ENCODE measurements at regions not wholly inside any gene's neighbourhood (a gene's known extent, or its start where the extent isn't known, plus 50 kb on each side); places are given as distances from the start of the nearest gene placed in this dataset.
"Not testable (repeated sequence)": the region's sequence is repeated elsewhere in the genome, so short reads cannot be mapped to it uniquely, and the experiment has no call there.

DNA sequence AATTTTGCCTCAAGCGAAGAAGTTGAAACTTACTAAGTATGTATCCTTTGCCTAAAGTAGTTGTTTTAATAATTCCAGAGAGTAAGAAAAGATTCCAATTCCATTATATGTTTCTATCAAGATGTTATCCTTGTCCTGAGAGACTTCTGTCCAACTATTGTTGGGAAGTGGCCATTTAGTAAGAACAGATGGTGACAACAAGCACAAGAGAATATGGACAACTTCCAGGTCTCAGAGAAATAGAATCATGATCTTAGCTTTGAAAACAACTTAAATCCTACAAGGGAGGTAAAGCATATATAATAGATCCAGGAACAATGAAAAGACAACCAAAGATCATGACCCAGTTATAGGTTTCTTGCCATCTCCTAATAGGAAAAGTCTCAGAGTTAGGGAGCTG, 486.6 kb upstream of the PCDH10 start:
- no peak for DNase-seq (ENCODE audit: low read depth, low spot score)
- in situ Hi-C loops (cut with HindIII; ENCODE audit: low pct_unique_long_range_greater_than_20kb, low sequenced_read_pairs): no loop called here

DNA sequence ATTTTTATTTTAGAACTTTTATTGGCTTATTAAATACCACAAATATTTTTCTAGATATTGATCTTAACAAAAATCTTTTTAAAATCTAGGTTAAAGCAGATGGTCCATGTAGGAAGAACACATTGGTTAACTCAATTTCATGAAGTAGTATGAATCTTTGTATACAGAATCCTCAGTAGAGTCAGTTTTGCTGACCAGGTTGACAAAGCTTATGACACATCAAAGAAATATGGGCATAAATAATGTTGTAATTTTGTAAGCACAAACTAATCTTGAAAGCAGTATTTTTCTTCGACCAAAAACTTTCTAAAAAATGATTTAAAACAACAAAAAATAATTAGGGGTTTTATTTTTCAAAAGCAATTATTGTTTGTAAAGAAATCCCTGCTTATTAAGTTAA, 479.3 kb upstream of the PCDH10 start:
- in situ Hi-C loops (cut with HindIII; ENCODE audit: low pct_unique_long_range_greater_than_20kb, low sequenced_read_pairs): no loop called here
- DNase-seq (ENCODE audit: low read depth, low spot score): no peak

DNA sequence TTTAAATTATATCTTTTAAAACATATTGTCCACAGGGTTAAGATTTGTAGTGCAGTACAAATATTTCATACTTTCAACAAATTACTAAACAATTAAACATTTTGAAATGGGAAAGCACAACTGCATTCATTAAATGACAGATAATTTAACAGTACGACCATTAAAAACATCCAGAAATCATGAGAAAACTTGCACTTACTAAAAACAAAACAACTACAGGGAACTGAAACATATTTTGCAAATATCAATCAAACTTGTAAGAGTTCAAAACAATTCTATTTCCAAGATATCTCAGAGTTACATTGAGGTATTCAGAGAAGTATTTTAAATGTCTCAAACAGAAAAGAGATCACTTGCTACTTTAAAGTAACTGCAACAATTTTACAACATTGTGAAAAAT, 478.5 kb upstream of the PCDH10 start:
- DNase-seq (ENCODE audit: low read depth, low spot score): no peak
- in situ Hi-C loops (cut with HindIII; ENCODE audit: low pct_unique_long_range_greater_than_20kb, low sequenced_read_pairs): no loop called here

DNA sequence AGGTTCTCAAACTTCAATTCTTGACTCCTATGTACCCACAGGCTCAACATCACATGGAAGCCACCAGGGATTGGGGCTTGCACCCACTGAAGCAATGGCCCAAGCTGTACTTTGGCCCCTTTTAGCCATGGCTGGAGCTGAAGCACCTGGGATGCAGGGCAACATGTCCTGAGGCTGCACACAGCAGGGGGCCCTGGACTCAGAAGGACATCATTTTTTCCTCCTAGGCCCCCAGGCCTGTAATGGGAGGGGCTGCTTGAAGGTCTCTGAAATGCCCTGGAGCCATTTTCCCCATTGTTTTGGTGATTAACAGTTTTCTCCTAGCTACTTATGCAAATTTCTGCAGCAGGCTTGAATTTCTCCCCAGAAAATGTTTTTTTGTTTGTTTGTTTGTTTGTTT, 465.1 kb upstream of the PCDH10 start:
- in situ Hi-C loops (cut with HindIII; ENCODE audit: low pct_unique_long_range_greater_than_20kb, low sequenced_read_pairs): no loop called here
- no peak for DNase-seq (ENCODE audit: low read depth, low spot score)

DNA sequence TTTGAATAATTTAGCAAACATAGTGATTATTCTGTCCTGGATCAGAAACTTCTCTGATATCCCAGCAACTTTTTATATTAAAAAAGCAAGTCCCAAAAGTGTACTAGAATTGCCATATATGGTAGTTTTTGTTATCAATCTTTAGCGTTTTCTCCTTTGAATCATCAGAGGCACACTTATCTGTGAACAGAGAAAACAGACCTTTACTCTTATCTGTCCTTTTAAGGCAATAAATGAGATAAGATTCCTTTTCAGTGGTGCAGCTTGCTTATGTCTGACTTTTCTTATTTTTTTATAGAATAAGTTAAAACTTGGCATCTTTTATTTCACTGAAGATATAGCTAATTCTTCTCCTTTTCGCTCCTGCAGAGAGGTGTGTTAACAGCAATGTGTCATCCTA, 458.1 kb upstream of the PCDH10 start:
- in situ Hi-C loops (cut with HindIII; ENCODE audit: low pct_unique_long_range_greater_than_20kb, low sequenced_read_pairs): no loop called here
- no peak for DNase-seq (ENCODE audit: low read depth, low spot score)

DNA sequence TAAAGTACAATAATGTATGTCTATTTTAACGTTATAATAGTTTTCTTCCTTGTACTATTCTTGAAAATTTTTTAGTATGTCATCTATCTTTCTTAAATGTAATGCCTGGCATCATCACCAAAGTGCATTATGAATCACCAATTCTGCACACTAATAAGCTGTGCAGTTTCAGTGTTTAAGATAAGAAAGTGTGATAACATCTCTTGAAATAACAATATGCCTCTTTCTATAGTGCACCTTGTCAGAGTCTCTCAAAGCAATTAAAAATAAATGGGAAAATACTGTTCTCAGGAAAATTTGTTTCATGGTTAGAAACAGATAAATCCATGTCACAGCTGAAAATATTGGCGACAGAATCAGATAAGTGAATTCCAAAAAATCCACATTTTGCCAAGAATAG, 457.4 kb upstream of the PCDH10 start:
- no peak for DNase-seq (ENCODE audit: low read depth, low spot score)
- in situ Hi-C loops (cut with HindIII; ENCODE audit: low pct_unique_long_range_greater_than_20kb, low sequenced_read_pairs): no loop called here

DNA sequence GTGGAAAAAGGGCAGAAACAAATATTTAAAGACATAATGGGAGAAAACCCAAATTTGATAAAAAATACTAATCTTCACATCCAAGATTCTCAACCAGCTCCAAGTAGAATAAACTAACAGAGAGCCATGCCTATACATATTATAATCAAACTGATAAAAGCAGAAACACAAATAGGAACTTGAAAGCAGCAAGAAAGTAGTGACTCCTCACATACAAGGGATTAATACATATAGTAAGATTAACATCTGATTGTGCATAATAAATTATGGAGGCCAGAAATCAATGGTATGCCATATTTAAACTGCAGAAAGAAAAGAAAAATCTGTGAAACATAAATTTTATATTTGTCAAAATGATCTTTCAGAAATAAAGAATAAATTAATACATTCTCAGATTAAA, 454.3 kb upstream of the PCDH10 start:
- no peak for DNase-seq (ENCODE audit: low read depth, low spot score)
- in situ Hi-C loops (cut with HindIII; ENCODE audit: low pct_unique_long_range_greater_than_20kb, low sequenced_read_pairs): no loop called here

DNA sequence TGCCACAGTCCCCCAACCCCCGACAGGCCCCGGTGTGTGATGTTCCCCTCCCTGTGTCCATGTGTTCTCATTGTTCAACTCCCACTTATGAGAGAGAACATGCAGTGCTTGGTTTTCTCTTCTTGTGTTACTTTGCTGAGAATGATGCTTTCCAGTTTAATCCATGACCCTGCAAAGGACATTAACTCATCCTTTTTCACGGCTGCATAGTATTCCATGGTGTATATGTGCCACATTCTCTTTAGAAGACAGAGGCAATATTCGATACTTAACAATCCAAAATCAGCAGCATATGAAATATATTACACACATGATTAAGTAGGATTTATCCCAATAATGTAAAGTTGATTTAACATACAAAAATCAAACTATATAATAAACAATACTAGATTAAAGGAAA, 451.6 kb upstream of the PCDH10 start:
- DNase-seq (ENCODE audit: low read depth, low spot score); in situ Hi-C loops (cut with HindIII; ENCODE audit: low pct_unique_long_range_greater_than_20kb, low sequenced_read_pairs): not testable (repeated sequence)

DNA sequence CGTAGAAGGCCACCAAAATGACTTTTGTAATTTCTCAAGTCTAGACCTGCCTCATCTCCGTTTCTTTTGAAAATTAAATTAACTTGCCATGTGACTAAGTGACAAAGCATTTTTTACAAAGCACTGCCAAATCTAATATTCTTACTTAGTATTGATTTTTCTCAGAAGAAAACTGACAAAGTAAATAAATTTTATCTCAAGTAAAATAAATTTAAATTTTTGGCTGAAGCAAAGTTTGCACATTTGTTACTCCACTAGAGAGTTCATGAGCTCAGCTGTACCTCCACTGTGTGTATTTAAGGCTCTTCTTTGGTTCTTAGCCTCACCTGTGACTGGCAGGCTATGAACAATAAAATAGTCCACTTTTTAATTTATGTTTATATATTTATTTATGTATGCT, 441.1 kb upstream of the PCDH10 start:
- DNase-seq (ENCODE audit: low read depth, low spot score): no peak
- in situ Hi-C loops (cut with HindIII; ENCODE audit: low pct_unique_long_range_greater_than_20kb, low sequenced_read_pairs): no loop called here

DNA sequence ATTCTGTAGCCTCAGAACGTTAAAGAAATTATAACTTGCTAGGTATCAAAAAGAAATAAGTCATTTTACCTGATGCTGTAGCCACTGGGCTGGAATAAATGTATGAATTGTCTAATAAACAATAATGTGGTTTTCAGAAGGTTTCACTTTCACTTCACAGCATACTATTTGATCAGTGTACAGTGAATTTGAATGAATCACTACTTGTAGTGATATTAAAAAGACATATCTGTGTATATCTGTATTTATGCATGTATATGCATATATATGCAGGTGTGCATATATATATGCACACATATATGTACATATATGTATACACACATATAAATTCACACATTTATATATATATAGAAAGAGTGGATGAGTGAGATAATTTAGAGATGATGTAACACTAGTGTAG, 440.0 kb upstream of the PCDH10 start:
- in situ Hi-C loops (cut with HindIII; ENCODE audit: low pct_unique_long_range_greater_than_20kb, low sequenced_read_pairs): no loop called here
- DNase-seq (ENCODE audit: low read depth, low spot score): no peak

DNA sequence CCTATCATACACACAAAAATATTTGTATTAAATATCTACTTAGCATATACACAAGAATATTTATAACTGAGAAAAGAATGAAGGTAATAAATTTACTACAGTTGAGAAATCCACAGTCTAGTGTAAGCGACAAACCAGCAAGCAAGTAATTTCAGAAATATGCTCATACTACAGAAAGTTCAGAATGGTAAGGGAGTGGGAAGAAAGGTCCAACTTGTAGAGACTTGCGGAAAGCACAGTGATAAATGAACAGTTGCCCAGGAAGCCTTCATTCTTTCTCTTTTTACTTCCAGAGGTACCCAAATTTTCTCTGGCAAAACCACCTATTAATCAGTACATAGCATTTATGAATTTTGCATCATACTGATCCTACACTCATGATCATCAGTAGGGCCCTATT, 438.1 kb upstream of the PCDH10 start:
- no peak for DNase-seq (ENCODE audit: low read depth, low spot score)
- in situ Hi-C loops (cut with HindIII; ENCODE audit: low pct_unique_long_range_greater_than_20kb, low sequenced_read_pairs): no loop called here

DNA sequence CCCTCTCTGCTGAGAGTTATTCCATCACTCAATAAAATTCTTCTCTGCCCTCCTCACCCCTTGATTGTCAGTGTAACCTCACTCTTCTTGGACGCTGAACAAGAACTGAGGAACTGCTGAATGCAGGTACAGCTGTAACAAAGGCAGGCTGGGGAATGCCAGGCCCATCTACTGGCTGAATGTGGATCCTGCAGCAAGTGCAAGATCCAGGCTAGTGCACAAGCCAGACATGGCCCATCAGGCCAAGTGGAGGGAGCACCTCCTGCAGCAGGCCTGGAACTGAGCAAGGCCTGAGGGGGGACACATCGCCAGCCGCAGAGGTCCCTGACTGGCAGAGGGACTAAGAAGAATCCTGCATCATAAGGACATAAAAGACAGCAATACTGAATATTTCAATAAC, 411.8 kb upstream of the PCDH10 start:
- DNase-seq (ENCODE audit: low read depth, low spot score): peak; percentile 4
- in situ Hi-C loops (cut with HindIII; ENCODE audit: low pct_unique_long_range_greater_than_20kb, low sequenced_read_pairs): no loop called here

DNA sequence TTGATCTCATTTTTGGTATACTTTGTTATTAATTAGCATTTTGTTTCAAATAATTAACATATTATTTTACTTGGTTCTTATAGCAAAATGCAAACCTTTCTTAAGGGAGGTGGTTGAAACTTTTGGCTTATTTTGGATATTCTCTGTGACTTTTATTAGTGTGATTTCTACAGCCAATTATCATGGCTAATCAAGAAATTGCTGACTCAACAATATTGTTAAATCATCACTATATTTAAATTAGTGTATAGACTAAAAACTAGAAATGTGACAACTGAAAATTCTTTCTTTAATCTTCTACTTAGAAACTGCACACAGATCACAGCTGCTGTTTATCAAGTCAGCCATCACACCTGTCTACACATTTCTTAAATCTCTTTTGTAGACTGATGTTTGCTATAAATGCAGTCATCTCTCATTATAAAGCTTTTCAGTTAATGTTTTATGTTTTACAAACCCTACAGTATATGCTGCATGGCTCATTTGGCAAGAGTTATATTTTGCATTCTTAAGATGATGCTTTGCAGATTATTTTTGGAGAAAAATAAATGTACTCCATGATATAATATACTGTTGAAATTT, 389.8 kb upstream of the PCDH10 start:
- no peak for DNase-seq (ENCODE audit: low read depth, low spot score)
- in situ Hi-C loops (cut with HindIII; ENCODE audit: low pct_unique_long_range_greater_than_20kb, low sequenced_read_pairs): no loop called here

DNA sequence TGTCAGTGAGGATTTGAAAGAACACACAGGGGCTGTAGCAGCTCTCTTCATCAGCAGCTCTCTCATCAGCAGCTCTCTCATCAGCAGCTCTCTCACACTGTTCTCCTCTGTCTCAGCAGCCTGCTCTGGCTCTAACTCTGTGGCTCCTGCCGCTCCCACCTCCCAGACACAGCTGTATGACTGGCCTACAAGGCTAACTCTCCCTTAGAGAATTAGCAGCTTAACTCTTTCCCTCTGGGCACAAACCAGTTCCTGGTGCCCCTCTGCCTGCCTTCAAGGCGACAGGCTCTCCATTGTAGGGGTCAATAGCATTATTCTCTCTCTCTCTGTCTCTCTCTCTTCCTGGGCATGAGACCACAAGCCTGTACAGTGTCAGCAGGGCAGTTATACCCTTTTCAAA, 385.6 kb upstream of the PCDH10 start:
- DNase-seq (ENCODE audit: low read depth, low spot score): no peak
- in situ Hi-C loops (cut with HindIII; ENCODE audit: low pct_unique_long_range_greater_than_20kb, low sequenced_read_pairs): no loop called here

DNA sequence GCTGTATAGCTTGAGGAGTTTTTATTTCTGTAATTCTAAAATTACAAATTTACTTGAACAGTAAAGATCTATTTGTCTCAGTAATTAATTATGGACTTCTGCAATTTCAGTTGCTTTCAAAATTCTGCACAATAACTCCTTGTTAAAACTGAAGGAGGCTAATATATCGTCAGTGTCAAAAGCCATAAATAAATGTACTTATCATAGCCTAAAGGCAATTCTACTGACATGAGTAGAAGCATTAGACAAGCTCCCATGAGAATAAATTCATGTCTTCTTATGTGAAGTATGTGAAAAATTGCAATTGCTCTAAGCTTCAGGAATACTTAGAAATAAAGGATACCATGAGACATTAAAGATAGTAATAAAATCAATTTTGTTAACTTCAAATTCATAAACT, 381.2 kb upstream of the PCDH10 start:
- in situ Hi-C loops (cut with HindIII; ENCODE audit: low pct_unique_long_range_greater_than_20kb, low sequenced_read_pairs): no loop called here
- DNase-seq (ENCODE audit: low read depth, low spot score): no peak

DNA sequence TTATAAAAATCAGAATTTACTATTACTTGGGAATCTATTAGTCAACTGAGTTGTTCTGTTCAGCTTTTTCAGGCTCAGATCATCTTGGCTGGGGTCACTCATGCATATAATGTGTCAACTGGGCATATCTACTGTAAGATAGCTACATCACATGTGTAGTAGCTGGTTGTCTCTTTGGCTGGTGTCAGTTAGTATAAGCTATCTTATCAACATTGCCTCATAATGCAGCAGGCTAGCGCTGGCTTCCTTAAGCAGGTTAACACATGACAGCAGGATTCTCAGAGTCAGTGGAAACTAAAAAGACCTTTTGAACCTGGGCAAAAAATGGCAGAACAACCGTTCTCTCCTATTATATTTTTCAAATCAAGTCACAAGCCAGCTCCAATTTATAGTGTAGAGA, 378.3 kb upstream of the PCDH10 start:
- DNase-seq (ENCODE audit: low read depth, low spot score): no peak
- in situ Hi-C loops (cut with HindIII; ENCODE audit: low pct_unique_long_range_greater_than_20kb, low sequenced_read_pairs): no loop called here

DNA sequence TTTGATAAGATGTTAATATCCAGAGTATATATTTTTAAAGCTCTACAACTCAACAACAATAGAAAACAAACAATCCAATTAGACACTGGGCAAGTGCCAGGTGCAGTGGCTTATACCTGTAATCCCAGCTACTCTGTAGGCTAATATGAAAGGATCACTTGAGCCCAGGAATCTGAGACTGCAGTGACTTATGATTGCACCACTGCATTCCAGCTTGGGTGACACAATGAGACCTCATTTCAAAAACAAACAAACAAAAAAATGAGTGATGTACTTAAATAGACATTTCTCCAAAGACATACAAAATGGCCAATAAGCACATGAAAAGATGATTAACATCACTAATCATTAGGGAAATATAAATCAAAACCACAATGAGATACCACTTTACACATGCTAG, 356.8 kb upstream of the PCDH10 start:
- DNase-seq (ENCODE audit: low read depth, low spot score): no peak
- in situ Hi-C loops (cut with HindIII; ENCODE audit: low pct_unique_long_range_greater_than_20kb, low sequenced_read_pairs): no loop called here

DNA sequence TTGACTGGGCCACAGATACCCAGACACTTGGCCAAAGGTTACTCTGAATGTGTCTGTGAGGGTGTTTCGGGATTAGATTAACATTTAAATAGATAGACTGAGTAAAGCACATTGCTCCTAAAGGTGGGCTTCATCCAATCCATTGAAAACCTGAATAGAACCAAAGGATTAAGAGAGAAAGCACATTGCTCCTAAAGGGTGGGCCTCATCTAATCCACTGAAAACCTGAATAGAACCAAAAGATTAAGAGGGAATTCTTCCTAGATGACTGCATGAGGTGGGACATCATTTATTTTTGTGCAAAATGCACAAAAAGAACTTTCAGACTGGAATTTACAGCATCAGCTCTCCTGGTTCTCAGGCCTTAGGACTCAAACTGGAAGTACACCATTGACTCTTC, 351.2 kb upstream of the PCDH10 start:
- no peak for DNase-seq (ENCODE audit: low read depth, low spot score)
- in situ Hi-C loops (cut with HindIII; ENCODE audit: low pct_unique_long_range_greater_than_20kb, low sequenced_read_pairs): no loop called here

DNA sequence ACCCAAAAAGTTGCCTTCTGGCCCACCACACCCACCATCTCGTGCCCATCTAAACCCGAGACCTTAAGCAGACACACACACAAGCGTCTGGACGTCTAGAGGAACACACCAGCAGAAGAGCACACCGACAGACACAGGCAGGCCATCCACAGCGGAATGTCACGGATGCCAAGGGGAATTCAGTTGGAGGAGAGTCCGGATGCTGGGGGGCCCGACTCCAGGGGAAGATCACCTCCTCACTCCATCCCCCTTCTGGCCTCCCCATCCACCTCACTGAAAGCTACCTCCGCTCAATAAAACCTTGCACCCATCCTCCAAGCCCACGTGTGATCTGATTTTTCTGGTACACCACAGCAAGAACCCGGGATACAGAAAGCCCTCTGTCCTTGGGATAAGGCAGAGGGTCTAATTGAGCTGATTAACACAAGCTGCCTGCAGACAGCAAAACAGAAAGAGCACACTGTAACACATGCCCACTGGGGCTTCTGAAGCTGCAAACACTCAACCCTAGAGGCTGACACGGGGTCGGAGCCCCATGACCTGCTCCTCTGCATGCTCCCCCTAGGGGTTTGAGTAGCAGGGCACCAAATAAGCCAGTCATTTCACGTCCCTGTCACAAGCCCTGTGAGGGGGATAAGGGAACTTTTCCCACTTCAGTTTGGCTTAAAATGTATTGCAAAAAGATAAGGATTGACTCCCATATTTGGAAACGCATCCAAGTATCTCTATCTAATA, 339.6 kb upstream of the PCDH10 start:
- in situ Hi-C loops (cut with HindIII; ENCODE audit: low pct_unique_long_range_greater_than_20kb, low sequenced_read_pairs): no loop called here
- DNase-seq (ENCODE audit: low read depth, low spot score): peak; percentile 16

DNA sequence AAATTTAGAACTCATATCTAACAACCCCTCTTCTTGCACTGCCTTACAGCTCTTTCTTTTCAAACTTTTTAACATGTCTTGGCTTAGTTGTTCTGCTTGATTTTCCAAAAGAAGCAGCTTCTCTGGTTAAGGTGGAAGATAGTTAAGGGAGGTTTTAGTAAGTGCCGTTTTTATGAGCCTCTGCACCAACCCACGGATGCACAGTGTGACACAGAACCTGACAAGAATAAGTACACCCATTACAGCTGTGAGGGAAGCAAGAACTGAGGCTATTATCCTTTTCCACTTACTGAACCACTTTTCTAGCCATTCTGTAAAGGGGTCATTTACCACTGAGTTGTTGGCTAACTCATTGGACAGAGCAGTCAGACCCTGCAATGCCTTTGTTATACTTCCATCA, 336.0 kb upstream of the PCDH10 start:
- in situ Hi-C loops (cut with HindIII; ENCODE audit: low pct_unique_long_range_greater_than_20kb, low sequenced_read_pairs); DNase-seq (ENCODE audit: low read depth, low spot score): not testable (repeated sequence)
